Epithelial cell of esophagus (primary cell): ENCODE measurements at regions not wholly inside any gene's neighbourhood (a gene's known extent, or its start where the extent isn't known, plus 50 kb on each side); places are given as distances from the start of the nearest gene placed in this dataset.

Experiments
- DNase-seq: peaks from one replicate; pipeline ENCODE4 v3.0.0; 2010; ENCODE audit warnings: low read depth
- H3K4me3 ChIP-seq: 2 replicates; pipeline ENCODE4 v1.5.1; 2011; ENCODE audit warnings: mild to moderate bottlenecking, low read length, control low read depth
- CTCF ChIP-seq: IDR thresholded peaks from 2 replicates; pipeline ENCODE4 v1.5.1; 2011; ENCODE audit warnings: low read depth, mild to moderate bottlenecking, low read length, control low read depth, inconsistent platforms; ENCODE audit not compliant: insufficient read depth; ENCODE audit errors: missing control alignments

- DNase-seq: no peak
- H3K4me3 ChIP-seq: no peak overlapping the region
- no peak for TF ChIP-seq CTCF
These were observed 139.2 kb downstream of the LINC00632 start for GRCh38 chrX:140848800-140849199.

- TF ChIP-seq CTCF: no peak
- H3K4me3 ChIP-seq: no peak overlapping the region
- DNase-seq: no peak
These were observed 141.7 kb upstream of the SPANXB1 start for GRCh38 chrX:140860718-140861117.

GRCh38 chrX:140866446-140866845 lies 135.9 kb upstream of the SPANXB1 start:
- H3K4me3 ChIP-seq: no peak overlapping the region
- DNase-seq: peak; percentile 1
- no peak for TF ChIP-seq CTCF

GRCh38 chrX:140912606-140913005 lies 89.8 kb upstream of the SPANXB1 start:
- no peak for TF ChIP-seq CTCF
- H3K4me3 ChIP-seq: no peak overlapping the region
- no peak for DNase-seq

GRCh38 chrX:140913802-140914501 lies 88.4 kb upstream of the SPANXB1 start:
- DNase-seq: no peak
- no peak overlapping the region for H3K4me3 ChIP-seq
- no peak for TF ChIP-seq CTCF

GRCh38 chrX:140916872-140917271 lies 85.5 kb upstream of the SPANXB1 start:
- DNase-seq: no peak
- TF ChIP-seq CTCF: no peak
- no peak overlapping the region for H3K4me3 ChIP-seq

- DNase-seq: no peak
- no peak overlapping the region for H3K4me3 ChIP-seq
- no peak for TF ChIP-seq CTCF
These were observed 84.9 kb upstream of the SPANXB1 start for GRCh38 chrX:140917354-140918115.
